Activated CD8-positive, alpha-beta memory T cell treated with anti-CD3 and anti-CD28 coated beads, Interleukin-2, amount 50 U/mL, for 1 hour (primary cell): ENCODE measurements at regions not wholly inside any gene's neighbourhood (a gene's known extent, or its start where the extent isn't known, plus 50 kb on each side); places are given as distances from the start of the nearest gene placed in this dataset.

ENCODE experiments used
- DNase-seq: peaks from one replicate; pipeline ENCODE4 v3.0.0-alpha.2; 2020; ENCODE audit errors: extremely low read depth

DNA sequence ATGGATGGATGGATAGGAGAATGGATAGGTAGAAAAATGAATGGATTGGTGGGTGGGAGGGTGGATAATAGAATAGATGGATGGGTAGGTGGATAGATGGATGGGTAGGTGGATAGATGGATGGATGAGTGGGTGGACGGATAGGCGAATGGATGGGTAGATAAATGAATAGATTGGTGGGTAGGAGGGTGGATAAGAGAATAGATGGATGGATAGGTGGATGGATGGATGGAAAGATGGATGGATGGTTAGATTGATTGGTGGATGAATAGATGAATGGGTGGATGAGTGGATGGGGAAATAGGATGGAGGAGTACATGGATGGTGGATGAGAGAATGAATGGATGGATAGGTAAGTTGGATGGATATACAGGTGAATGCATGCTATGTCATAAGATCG, 110.5 kb downstream of the CEBPB start:
- DNase-seq: no peak

GRCh38 chr20:50301712-50302111, 111.1 kb downstream of the CEBPB start:
- DNase-seq: no peak

DNA sequence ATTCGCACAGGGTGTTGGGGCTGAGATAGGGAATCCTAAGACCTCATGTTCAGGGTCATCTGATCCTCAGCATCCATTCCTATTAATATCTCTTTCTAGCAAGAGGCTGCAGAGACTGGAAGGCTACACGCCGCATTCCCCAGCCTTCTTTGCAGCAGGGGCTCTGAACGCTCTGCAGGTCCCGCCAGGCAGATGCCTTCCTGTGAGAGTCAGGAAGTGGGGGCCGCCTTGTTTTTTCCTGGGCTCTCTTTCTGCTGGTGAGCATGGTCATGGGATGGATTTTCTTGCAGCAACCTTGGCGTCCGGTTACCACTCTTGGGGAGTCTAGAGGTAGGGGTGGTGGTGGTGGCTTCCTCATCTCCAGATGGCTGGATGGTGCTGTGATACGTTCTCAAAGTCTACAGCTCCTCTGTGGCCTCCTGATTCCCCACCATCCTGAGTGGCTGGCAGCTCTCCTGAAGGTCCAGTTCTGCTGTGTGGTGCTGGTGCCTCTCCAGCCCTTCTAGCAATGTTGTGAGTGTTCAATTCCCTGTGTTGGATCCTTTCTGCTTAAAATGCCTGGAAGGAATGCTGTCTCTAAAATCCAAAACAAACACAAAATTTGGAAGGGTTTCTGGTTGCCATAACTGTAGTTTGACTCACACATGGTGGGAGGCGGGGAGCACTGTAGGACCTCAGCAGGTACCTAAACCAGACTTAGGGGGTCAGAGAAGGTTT, 111.9 kb downstream of the CEBPB start:
- DNase-seq: no peak

DNA sequence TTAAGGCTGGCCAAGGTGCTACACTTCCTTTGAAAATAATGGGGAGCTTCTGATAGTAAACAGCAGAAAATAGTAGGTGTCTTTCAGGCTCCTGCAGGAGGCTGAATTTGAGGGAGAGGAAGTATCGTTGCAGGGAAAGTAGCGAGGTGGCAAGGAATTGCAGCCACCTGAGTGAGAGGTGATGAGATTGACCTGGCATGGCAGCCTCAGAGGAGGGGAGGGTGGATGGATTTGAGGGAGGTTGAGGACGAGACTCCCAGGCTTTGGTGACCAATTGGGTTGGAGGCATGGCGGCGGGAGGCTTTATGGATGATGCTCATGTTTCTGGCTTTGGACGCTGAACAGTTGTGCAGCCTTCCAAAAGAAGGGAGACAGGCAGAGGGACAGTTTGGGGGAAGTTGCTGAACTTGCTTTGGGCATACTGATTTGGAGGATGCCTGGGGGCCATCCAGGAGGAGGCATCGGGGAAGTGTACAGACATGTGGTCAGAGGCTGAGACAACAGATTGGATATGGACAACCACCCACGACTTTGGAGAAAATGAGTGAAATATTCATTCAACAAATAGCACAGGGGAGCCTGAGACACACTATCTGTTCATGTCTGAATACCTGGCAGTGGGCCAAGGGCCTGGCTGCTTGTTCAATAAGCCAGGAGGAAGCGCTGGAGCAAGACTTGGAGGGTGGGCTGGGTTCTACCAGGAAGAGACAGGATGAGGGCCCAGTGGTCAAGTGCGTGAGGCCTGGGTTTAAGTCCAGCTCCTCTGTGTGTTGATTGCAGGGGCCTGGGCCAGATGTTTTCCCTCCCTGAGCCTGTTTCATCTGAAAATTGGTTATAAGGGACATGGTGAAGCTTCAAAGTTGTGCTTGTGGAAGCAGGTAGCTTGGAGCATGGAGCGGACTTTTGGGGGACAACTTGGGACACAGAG, 113.2 kb downstream of the CEBPB start:
- DNase-seq: no peak

GRCh38 chr20:50304501-50304856, 113.8 kb downstream of the CEBPB start:
- DNase-seq: no peak

DNA sequence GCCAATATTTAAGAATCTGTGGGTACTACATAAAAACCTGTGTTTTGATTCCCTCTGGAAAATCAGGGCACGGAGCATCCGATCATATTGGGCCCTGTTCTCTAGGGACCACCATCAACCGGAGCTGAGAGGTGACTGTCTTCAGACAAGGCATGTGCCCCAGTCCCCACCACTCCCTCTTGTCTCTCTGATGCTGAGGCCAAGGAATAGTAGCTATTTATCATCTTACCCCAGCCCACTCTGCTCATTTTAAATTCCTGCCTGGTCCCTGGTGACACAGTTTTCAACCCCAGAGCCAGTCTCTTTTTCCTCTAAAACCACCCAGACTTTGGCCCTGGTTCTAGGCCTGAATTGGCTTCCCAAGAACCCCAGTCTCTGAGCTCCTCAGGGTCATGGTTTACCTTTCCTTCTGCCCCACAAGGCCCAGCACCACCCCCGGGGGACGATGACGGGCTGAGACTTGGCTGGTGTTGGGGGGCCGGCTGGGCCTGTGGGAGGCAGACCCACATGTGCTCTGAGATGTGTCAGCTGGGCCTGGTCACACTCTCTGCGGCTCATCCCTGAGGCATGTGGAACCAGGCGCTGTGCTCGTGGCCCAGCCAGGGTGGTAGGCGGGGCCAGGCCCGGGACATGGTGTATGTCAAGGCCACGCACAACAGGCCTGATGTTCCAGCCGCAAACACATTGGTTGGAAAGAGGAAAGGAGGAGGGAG, 114.4 kb downstream of the CEBPB start:
- DNase-seq: no peak

DNA sequence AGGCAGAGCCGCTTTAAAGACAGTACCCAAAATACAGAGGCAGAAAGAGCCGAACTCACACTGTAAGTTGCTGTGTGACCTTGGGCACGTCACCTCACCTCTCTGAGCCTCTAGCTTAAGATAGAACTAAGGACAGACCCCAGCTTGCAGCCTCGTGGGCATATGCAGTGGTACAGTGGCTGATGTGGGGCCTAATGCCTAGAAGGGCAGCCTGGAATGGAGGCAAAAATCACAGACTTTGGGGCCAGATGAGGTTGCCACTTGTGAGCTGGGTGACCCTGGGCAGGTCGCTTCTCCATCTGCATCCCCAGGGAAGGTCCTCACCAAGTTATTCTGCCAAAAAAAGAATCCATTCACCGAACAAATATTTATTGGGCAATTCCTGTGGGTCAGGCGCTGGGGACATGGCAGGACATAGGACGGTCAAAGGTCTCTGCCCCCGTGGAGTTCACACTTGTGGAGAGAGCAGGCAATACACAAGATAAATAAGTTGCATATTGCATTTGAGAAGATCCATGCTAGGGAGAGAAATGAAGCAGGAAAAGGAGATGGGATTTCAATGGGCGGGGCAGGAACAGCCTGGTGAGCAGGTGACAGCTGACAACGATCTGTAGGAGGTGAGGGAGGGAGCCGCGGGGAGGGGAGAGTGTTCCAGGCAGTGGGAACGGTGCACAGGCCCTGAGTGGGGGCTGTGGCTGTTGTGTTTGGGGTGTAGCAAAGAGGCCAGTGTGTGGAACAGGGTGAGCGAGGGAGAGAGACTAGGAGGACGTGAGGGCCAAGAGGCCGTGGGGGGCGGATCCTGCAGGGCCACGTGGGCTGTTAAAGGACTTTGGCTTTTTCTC, 115.2 kb downstream of the CEBPB start:
- no peak for DNase-seq

DNA sequence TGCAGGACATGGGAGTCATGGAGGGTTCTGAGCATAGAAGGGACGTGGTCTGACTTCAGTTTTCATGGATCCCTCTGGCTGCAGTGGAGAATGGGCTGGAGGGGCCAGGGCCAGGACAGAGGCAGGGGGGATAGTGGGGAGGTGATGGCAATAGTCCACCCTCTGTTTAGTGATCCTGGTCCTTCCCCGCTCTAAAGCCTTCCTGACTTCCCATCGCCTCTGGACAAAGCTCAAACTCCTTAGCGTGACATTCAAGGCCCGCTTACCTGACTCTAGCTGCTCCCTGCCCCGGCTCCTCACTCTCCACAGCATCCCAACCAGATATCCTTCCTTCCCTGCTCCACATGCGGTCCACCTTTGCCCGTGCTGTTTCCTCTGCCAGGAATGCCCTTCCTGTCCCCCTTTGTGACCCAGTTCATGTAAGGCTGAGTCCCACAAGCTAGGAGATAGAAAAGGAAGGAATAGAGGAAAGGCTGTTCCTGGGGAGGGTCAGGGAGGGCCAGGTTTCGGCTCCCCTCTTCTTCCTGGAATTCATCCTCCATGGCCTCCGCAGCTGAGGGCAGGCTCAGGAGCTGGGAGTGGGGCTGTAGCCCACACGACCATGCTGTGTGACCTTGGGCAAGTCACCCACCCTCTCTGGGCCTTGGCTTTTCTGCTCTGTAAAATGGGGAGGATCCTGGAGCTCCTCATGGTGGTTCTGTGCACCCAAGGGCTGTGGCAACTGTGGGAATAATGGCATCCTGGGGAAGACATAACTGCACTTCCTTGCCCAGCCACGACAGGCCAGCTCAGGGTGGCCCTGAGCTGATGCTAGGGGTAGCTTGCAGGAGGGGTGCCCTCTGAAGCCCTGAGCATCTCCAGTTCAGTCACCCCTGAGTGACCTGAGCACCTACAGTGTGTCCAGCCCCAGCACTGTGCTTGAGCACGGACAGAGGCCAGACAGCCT, 116.1 kb downstream of the CEBPB start:
- no peak for DNase-seq

- DNase-seq: no peak
Measured at GRCh38 chr20:50308166-50308512, 117.5 kb downstream of the CEBPB start.

GRCh38 chr20:50308513-50309279, 118.1 kb downstream of the CEBPB start:
- no peak for DNase-seq

DNA sequence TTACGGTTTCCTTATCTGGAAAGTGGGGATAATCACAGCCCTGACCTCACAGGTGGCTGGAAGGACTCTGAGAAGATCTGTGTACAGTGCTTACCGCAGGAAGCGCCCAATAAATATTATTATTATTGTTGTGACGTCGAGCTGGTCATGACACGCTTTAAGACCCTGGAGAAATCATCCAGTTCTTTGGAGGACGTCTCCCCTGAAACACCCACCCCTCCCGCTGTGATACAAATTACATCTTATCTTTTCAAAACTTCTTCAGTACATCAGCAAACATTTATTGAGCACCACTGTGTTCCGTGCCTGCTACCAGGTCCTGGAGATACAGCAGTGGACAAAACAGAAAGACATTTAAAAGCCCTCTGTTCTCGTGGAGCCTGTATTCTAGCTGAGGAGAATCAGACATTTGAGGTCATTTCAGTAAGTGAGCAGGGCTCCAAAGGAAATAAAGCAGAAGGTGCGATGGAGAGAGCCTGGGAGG, 118.7 kb downstream of the CEBPB start:
- DNase-seq: no peak

DNA sequence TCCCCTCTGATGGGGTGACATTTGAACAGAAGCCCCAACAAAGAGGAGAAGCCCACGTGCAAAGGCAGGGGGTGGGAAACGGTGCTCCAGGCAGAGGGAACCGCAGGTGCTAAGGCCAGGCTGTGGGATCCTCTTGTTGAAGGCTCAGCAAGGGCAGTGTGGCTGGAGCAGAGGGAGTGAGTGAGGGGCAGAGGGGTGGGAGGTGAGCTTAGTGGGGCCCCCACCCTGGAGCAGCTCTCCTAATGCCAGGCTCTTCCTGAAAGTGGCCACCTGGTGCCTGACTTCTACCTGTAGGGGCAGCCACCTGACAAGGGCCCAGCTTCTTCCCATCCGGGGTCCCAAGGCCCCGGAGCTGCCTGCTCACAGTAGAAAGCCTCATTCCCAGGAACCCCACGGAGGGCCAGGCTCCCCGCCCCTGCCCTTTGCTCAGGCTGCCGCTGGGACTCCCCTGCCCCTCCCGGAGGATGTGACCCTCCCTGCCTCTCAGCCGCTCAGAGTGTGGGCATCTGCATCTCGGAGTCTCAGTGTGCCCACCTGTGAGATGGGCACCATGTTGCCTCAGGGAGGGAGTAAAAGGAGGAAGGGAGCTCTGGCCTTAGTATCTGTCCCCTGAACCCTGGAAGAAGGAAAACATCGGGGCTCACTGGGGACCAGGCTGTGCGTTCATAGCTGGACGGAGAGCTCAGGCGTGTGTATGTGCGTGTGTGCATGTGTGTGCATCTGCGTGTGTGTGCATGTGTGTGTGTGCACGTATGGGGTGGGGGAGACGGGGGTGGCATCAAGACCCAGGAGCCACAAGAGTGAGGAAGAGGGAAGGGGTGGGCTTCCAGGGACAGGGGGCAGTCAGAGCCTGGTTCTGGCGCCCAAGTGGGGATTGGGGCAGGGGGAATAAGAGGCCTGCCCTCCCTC, 119.4 kb downstream of the CEBPB start:
- no peak for DNase-seq

- no peak for DNase-seq
Measured at GRCh38 chr20:50310673-50311051, 120.0 kb downstream of the CEBPB start.

GRCh38 chr20:50311308-50312001, 120.8 kb downstream of the CEBPB start:
- DNase-seq: no peak

GRCh38 chr20:50312002-50312681, 121.5 kb downstream of the CEBPB start:
- no peak for DNase-seq

GRCh38 chr20:50312682-50313521, 122.3 kb downstream of the CEBPB start:
- DNase-seq: no peak

DNA sequence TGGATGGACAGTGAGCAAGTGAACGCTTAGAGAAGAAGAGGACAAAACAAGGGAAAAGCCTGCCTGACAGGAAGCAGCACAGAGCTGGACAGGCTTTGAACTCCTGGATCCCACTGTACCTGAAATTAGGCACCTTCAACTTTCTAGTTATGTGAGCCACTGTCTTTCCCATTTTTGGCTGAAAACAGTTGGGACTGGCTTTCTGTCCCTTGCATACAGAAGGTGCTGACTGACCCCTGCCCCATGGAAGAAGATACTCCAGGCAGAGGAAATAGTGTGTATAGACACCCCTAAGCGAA, 122.8 kb downstream of the CEBPB start:
- DNase-seq: no peak
